Right lobe of liver (tissue), 6 donors: ENCODE measurements at regions not wholly inside any gene's neighbourhood (a gene's known extent, or its start where the extent isn't known, plus 50 kb on each side); places are given as distances from the start of the nearest gene placed in this dataset.
"Not testable (repeated sequence)": the region's sequence is repeated elsewhere in the genome, so short reads cannot be mapped to it uniquely, and the experiment has no call there.

Experiments used
- ATAC-seq, 4 donors: fragments of 200-7000 bp; cut with Tn5 transposase; one replicate each; pipeline ENCODE4 v1.9.1; 2020; ENCODE audit warnings: mild to moderate bottlenecking in 4 of 4, moderate library complexity in 4 of 4
- DNase-seq, 3 donors: peaks; one replicate each; pipeline ENCODE4 v3.0.0-alpha.2; 2020
- H3K27ac ChIP-seq, 3 donors: fragments of 200-600 bp; one replicate each; pipeline ENCODE4 v1.8.0; 2022
- H3K27me3 ChIP-seq, 2 donors: fragments of 200-600 bp; one replicate each; pipeline ENCODE4 v1.8.0; 2022
- H3K36me3 ChIP-seq, 4 donors: fragments of 200-600 bp; sonication (generic) in 1 of 4; one replicate each; pipeline versions ENCODE4 v1.5.1 to v1.8.0; 2017 to 2022; ENCODE audit warnings: control low read depth in 1 of 4
- H3K4me1 ChIP-seq, 4 donors: fragments of 200-600 bp; sonication (generic) in 1 of 4; one replicate each; pipeline versions ENCODE4 v1.5.1 to v1.8.0; 2017 to 2022; ENCODE audit warnings: control low read depth in 1 of 4
- H3K4me3 ChIP-seq, 3 donors: fragments of 200-600 bp; one replicate each; pipeline ENCODE4 v1.8.0; 2022
- H3K9me3 ChIP-seq, 4 donors: fragments of 200-600 bp; sonication (generic) in 1 of 4; one replicate each; pipeline versions ENCODE4 v1.5.1 to v1.8.0; 2017 to 2022; ENCODE audit warnings: control low read depth in 1 of 4
- CTCF ChIP-seq, 4 donors: fragments of 200-600 bp in 3 of 4; fragments of 450-650 bp in 1 of 4; IDR thresholded peaks; one replicate each; pipeline versions ENCODE4 v1.5.1 to v1.8.0; 2016 to 2022; ENCODE audit warnings: antibody characterized with exemption in 4 of 4, mild to moderate bottlenecking in 2 of 4
- POLR2A ChIP-seq: fragments of 450-650 bp; IDR thresholded peaks from one replicate; pipeline ENCODE4 v1.6.1; 2017; ENCODE audit warnings: antibody characterized with exemption, mild to moderate bottlenecking
- WGBS: methylation state at CpG from one replicate; pipeline ENCODE4 v1.1.6; 2018; ENCODE audit warnings: low coverage, low lambda C conversion rate; ENCODE audit not compliant: insufficient coverage; ENCODE audit errors: missing lambda C conversion rate; 5-methylcytosine and 5-hydroxymethylcytosine counted together
- intact Hi-C, 2 donors: fragments of 100-400 bp; cut with DNase I; formaldehyde crosslinking; loops; one replicate each; pipeline versions ENCODE4 v1.11.2 to v1.14.1; 2022
- donor health status: DM: no; HTN: yes; CAD: no.
- donor health status: DM: no; HTN: no; CAD: no.
- donor health status: DM: no; HTN: no; CAD: no.
- donor health status: DM: no; HTN: yes; CAD: no.
- donor health status: DM: no; HTN: yes; CAD: no.

DNA sequence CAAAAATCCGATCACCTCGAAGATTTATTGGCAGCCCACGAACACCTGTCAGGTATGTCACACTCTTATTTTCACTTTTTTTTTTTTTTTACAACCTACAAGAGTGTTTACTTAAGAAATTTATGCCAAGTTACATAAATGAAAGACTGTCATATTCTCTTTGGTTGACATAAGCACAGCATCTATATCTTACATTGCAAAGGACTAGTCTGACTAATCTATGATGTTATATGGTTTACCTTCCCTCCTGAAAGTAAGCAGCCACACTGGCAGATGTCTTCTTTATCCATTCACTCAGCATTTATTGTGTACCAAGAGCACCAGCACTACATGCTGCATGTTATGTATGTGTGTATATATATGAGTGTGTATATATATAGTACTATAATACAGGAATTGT lies 156.3 kb downstream of the CDRT15L2 start:
- ATAC-seq (no peak), DNase-seq (no peak)
- Histone ChIP-seq H3K27ac (no peak overlapping the region), H3K4me3 (no peak overlapping the region), H3K9me3 (no peaks in the 10 kb centered on the region), H3K4me1 (no peaks in the 10 kb centered on the region), H3K27me3 (no peaks in the 10 kb centered on the region), H3K36me3 (no peaks in the 10 kb centered on the region)
- WGBS = 87% methylated on average over 3 of the region's 3 CpGs
- TF ChIP-seq POLR2A (no peak), CTCF (IDR thresholded peaks at IDR 0.05) (no peak)
- intact Hi-C loops = no loop called here

- WGBS = 59% methylated on average over 7 of the region's 7 CpGs
- H3K27me3 ChIP-seq, H3K4me1 ChIP-seq, DNase-seq, H3K36me3 ChIP-seq, intact Hi-C loops, H3K4me3 ChIP-seq, H3K27ac ChIP-seq, H3K9me3 ChIP-seq, ATAC-seq: not testable (repeated sequence)
Observed at GRCh38 chr17:20737636-20738035, 158.1 kb downstream of the CDRT15L2 start.

DNA sequence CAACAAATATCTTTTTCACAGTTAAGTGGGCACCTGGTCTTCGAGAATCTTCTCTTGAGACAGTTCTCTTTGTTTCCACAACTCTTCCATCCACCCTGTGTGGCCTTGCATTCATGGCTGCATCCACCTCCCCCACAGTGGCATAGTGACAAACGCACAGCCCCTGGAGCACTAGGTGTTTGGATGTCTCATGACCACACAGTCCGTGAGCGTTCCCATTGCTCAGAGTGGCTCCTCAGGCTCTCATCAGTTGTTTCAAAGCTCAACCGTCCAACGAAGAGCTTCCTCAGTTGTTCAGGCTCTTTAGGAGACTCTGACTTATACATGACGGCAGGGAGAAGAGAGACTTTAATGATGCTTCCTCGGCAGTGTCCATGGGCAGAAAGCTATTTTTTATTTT lies 191.6 kb downstream of the CDRT15L2 start:
- H3K36me3 ChIP-seq = no peaks in the 10 kb centered on the region
- no peak for DNase-seq
- no peaks in the 10 kb centered on the region for H3K9me3 ChIP-seq
- WGBS = 70% methylated on average over 7 of the region's 8 CpGs
- no peaks in the 10 kb centered on the region for H3K4me1 ChIP-seq
- no peak for ATAC-seq
- no peak overlapping the region for H3K27ac ChIP-seq
- H3K4me3 ChIP-seq = no peak overlapping the region
- H3K27me3 ChIP-seq = no peaks in the 10 kb centered on the region
- intact Hi-C loops = no loop called here
- TF ChIP-seq CTCF (IDR thresholded peaks at IDR 0.05) (no peak), POLR2A (no peak)

DNA sequence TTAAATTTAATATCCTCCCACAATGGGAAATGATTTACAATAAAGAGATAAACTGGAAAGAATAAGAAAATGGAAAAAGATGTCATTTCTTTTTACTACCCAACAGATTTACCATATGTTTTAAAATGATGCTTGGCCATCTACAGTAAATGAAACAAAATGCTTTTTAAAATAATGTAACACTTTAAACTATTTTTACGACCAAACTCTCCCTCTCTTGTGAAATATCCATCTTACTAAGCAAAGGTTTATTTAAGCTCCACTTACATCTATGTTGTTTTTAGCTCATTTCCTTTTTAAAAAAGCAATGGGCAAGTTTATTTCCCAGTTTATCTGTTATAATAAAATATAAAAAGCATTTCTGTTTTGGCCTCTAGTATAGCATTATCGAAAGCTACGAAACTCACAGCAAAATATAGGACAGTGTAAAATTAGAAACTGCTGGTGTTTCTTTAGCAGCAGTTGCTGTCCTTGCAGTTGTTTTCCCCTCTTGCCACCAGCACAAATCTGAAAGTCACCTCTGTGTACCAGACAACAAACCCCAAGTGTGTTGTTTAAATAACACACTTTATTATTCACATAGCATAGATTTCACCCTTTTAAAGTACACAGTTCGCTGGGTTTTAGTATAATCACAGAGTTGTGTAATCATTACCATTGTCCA lies 195.1 kb downstream of the CDRT15L2 start:
- 61% methylated on average over 4 of the region's 4 CpGs for WGBS
- Histone ChIP-seq H3K4me3 (no peak overlapping the region), H3K36me3 (no peaks in the 10 kb centered on the region), H3K27me3 (no peaks in the 10 kb centered on the region), H3K27ac (no peak overlapping the region), H3K9me3 (no peaks in the 10 kb centered on the region), H3K4me1 (no peaks in the 10 kb centered on the region)
- no peak for DNase-seq
- no peak for TF ChIP-seq CTCF (IDR thresholded peaks at IDR 0.05)
- no peak for TF ChIP-seq POLR2A
- intact Hi-C loops = no loop called here
- no peak for ATAC-seq

GRCh38 chr17:20775331-20775730 lies 195.8 kb downstream of the CDRT15L2 start:
- H3K27me3 ChIP-seq = no peaks in the 10 kb centered on the region
- no peaks in the 10 kb centered on the region for H3K4me1 ChIP-seq
- no peak overlapping the region for H3K4me3 ChIP-seq
- WGBS = 56% methylated on average over 6 of the region's 19 CpGs
- no peaks in the 10 kb centered on the region for H3K36me3 ChIP-seq
- TF ChIP-seq POLR2A = no peak
- ATAC-seq (no peak), DNase-seq (no peak)
- intact Hi-C loops = no loop called here
- no peak overlapping the region for H3K27ac ChIP-seq
- H3K9me3 ChIP-seq = no peaks in the 10 kb centered on the region

DNA sequence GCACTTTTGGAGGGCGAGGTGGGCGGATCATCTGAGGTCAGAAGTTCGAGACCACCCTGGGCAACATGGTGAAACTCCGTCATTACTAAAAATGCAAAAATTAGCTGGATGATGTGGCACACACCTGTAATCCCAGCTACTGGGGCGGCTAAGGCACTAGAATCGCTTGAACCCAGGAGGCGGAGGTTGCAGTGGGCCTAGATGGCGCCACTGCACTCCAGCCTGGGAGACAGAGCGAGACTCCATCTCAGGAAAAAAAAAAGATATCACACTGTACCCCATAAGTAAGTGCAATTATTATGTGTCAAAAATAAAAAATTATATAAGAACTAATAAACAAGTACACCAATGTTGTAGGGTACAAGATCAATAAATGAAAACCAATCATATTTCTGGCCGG lies 200.0 kb downstream of the CDRT15L2 start:
- intact Hi-C loops = no loop called here
- Histone ChIP-seq H3K9me3 (no peaks in the 10 kb centered on the region), H3K27ac (no peak overlapping the region), H3K27me3 (no peaks in the 10 kb centered on the region), H3K4me3 (no peak overlapping the region), H3K4me1 (no peaks in the 10 kb centered on the region), H3K36me3 (no peaks in the 10 kb centered on the region)
- no peak for ATAC-seq
- TF ChIP-seq CTCF (IDR thresholded peaks at IDR 0.05) (no peak), POLR2A (no peak)
- no peak for DNase-seq
- 69% methylated on average over 9 of the region's 10 CpGs for WGBS
